ENCODE measurements at regions not wholly inside any gene's neighbourhood (a gene's known extent, or its start where the extent isn't known, plus 50 kb on each side); places are given as distances from the start of the nearest gene placed in this dataset.

DNA sequence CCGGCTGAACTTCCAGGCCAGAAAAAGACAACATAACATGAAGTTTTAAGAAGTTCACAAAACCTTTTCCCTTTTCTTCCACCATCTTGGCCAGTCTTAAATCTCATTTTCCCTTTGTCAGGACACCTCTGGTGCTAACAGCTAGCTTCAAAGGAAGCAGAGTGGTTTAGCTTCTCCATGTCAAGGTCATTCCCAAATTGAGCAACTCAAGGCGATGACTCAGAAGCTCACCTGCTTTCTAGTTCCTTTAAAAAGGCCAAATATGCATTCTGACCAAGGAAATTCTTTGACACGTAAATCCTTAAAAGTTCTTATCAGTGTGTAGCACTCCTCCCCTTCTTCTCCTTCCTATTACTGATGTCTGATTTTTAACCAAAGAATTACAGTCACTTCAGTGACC is 69.6 kb upstream of the VGLL2 start:
- DNase-seq, result no peak
- Mint-ChIP-seq H3K4me1 (no peaks in the 10 kb centered on the region), H3K36me3 (no peaks in the 10 kb centered on the region), H3K4me3 (no peak overlapping the region), H3K27me3 (no peaks in the 10 kb centered on the region), H3K9me3 (peaks cover 0 to 5% (median 0%) of the 10 kb centered on the region in 7 donors), H3K27ac (no peak overlapping the region)
- ATAC-seq (ENCODE audit: low read depth in 2 of 2), result no peak

DNA sequence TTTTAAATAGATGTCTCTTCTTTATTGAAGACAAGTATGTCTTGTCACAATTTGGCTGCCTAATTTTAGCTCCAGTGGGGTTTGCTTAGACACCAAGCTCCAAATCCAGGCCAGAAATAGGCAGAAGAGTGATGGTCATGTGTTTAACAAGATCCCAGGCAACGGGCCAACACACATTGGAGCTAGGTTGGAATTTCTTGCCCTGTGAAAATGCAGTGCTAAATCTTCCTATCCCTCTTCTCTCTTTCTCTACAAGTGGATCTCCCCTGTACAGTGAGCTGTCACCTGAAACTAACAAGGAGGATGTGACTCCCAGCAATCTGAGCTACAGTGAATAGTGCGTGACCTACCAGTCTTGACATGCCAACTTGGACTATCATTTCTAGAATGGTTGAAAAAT is 65.3 kb upstream of the VGLL2 start:
- Mint-ChIP-seq H3K27ac (no peak overlapping the region), H3K27me3 (no peaks in the 10 kb centered on the region), H3K9me3 (peaks cover 0 to 2% (median 0%) of the 10 kb centered on the region in 7 donors), H3K4me3 (no peak overlapping the region), H3K36me3 (no peaks in the 10 kb centered on the region), H3K4me1 (no peaks in the 10 kb centered on the region)
- ATAC-seq (ENCODE audit: low read depth in 2 of 2) (no peak), DNase-seq (no peak)

DNA sequence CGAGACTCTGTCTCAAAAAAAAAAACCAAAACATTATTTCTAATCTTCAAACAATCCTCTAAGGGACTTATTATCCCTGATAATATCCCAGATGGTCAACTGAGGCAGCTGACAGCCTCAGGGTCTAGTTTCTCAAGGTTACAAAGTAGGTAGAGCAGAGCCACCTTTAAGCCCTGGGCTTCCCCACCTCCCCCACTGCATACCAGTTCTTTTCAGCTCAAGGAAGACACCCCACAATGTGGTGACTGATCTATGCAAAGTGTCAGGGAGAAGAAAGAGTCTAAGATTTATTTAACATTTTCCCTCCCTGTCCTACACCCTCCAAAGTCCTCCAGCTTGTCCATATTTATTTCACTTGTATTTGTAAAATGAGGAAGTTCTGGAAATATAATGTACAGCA is 60.5 kb upstream of the VGLL2 start:
- Mint-ChIP-seq H3K36me3 (no peaks in the 10 kb centered on the region), H3K9me3 (peaks cover 0 to 4% (median 0%) of the 10 kb centered on the region in 7 donors), H3K4me1 (no peaks in the 10 kb centered on the region), H3K4me3 (no peak overlapping the region), H3K27ac (no peak overlapping the region), H3K27me3 (no peaks in the 10 kb centered on the region)
- DNase-seq (no peak), ATAC-seq (ENCODE audit: low read depth in 2 of 2) (no peak)

DNA sequence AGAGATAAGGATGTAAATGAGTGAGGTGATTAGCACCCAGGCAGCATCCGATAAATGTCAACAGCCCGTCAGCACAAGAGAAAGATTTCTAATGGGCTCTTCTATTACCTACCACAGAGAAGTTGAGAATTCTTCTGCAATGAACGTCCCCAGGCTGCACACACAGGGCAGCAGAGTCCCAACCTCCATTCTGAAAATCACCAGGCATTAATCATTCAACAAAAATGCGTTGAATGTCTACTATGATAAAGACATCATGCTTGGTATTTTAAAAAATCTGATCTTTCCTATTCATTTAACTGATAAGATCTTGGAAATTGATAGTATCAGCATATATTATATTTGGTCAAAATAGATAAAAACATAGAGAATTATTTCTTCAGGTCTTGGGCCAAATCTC is 59.5 kb upstream of the VGLL2 start:
- no peak overlapping the region for H3K27ac Mint-ChIP-seq
- peaks cover 0 to 4% (median 0%) of the 10 kb centered on the region in 7 donors for H3K9me3 Mint-ChIP-seq
- no peak overlapping the region for H3K4me3 Mint-ChIP-seq
- H3K36me3 Mint-ChIP-seq, result no peaks in the 10 kb centered on the region
- DNase-seq (no peak), ATAC-seq (ENCODE audit: low read depth in 2 of 2) (no peak)
- H3K27me3 Mint-ChIP-seq, result no peaks in the 10 kb centered on the region
- H3K4me1 Mint-ChIP-seq, result no peaks in the 10 kb centered on the region

DNA sequence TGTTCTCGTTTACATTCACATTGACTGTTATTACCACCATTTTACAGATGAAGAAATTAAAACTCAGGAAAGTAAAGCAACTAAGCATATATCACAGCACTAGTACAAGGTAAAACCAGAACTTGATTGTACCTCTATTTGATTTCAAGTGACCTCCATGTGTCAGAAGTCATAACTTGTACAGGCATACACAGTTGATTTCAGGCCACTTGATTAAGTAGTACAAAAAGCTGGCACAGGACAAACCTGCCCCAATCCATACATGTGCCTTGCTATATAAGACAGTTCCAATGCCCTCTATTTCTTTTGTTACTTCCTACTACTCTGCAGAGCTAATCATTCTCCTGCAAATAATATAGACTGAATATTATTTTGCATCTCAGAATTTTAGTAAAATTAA is 58.8 kb upstream of the VGLL2 start:
- Mint-ChIP-seq H3K36me3 (no peaks in the 10 kb centered on the region), H3K4me1 (no peaks in the 10 kb centered on the region), H3K4me3 (no peak overlapping the region), H3K27ac (no peak overlapping the region), H3K27me3 (no peaks in the 10 kb centered on the region), H3K9me3 (peaks cover 0 to 7% (median 0%) of the 10 kb centered on the region in 7 donors)
- ATAC-seq (ENCODE audit: low read depth in 2 of 2), result no peak
- no peak for DNase-seq

DNA sequence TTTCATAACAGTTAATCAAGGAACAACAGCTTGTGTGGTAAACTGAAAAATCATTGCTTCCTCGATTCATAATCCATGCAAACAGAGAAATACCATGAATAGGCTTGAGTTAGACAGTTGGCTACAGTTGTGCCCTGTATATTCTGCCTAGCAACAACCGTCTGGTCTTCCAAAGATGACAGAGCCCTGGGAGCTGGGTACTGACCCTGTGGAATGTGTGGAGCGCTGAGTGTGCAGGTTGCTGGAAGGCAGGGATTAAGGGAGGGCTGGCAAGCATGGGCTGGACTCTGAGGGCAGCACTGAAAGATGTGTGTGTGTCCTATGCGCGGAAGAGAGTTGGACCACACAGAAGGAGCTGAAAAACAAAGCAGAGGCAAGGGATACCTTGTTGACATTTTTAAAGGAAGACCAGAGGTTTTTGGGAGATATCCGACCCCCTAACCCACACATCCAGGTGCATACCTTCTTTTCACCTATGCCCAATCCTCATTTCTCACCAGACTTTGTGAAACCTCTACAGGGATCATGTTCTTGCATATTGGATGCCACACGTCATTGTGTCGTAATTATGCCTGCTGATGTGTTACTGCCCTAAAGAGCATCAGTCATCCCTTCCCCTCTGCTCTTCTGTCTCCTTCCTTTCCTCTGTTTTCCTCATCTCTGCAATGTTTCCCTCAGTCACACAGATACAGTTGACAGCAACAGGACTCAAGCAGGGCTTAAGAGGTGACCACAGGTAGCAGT is 58.2 kb upstream of the VGLL2 start:
- DNase-seq (no peak), ATAC-seq (ENCODE audit: low read depth in 2 of 2) (no peak)
- Mint-ChIP-seq H3K4me1 (no peaks in the 10 kb centered on the region), H3K36me3 (no peaks in the 10 kb centered on the region), H3K27me3 (no peaks in the 10 kb centered on the region), H3K4me3 (no peak overlapping the region), H3K9me3 (peaks cover 0 to 7% (median 0%) of the 10 kb centered on the region in 7 donors), H3K27ac (no peak overlapping the region)

DNA sequence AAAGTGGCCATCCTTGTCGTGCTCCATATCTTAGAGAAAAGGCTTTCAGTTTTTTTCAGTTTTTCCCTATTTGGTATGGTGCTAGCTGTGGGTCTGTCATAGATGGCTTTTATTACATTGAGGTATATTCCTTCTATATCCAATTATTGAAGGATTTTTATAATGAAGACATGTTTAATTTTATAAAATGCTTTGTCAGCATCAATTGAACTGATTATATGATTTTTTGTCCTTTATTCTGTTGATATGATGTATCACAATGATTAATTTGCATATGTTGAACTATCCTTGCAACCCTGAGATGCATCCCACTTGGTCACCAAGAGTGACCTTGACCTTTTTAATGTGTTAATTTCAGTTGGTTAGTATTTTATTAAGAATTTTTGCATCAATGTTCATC is 55.1 kb upstream of the VGLL2 start:
- H3K9me3 Mint-ChIP-seq, result peaks cover 0 to 7% (median 3%) of the 10 kb centered on the region in 7 donors
- H3K36me3 Mint-ChIP-seq, result no peaks in the 10 kb centered on the region
- DNase-seq (no peak), ATAC-seq (ENCODE audit: low read depth in 2 of 2) (no peak)
- H3K27ac Mint-ChIP-seq, result no peak overlapping the region
- H3K27me3 Mint-ChIP-seq, result no peaks in the 10 kb centered on the region
- no peaks in the 10 kb centered on the region for H3K4me1 Mint-ChIP-seq
- H3K4me3 Mint-ChIP-seq, result no peak overlapping the region

DNA sequence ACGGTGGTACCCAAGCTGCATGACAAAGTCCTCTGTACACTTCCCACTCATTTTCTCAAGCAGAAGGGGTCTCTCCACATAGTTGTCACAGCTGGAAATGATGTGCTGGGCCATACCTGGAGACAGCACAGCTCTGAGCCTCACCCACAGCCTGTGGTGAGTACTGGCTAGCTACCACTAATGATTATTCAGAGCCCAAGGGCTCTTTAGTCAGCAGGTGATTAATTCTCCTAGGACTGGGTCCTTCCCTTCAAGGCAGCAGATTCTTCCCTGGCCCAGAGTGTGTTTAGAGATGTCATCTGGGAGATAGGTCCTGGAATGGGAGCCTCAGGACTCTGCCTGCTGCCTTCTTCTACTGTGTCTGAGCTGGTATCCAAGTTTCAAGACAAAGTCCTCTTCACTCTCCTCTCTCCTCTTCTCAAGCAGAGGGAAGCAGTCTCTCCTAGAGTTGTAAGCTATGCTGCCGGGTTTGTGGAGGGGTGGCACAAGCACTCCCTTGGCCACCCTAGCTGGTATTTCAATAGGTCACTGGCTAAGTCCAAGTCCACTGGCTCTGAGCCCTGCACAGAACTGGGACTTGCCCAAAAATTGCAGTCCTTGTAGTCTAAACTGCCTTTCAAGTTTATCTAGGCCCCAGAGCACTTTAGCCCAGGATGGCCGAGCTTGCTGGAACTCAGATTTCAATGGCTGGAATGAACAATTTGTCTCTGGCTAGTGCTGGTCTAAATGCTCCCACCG is 49.8 kb upstream of the VGLL2 start:
- Mint-ChIP-seq H3K36me3 (no peaks in the 10 kb centered on the region), H3K27me3 (no peaks in the 10 kb centered on the region), H3K4me1 (no peaks in the 10 kb centered on the region), H3K4me3 (no peak overlapping the region), H3K9me3 (peaks cover 0 to 8% (median 3%) of the 10 kb centered on the region in 7 donors), H3K27ac (no peak overlapping the region)
- DNase-seq, result no peak
- ATAC-seq (ENCODE audit: low read depth in 2 of 2), result no peak
